Kidney (tissue), 13 donors: ENCODE measurements at regions not wholly inside any gene's neighbourhood (a gene's known extent, or its start where the extent isn't known, plus 50 kb on each side); places are given as distances from the start of the nearest gene placed in this dataset.

Source experiments
- DNase-seq, 5 donors: peaks; one replicate each; pipeline ENCODE4 v3.0.0-alpha.2; 2013 to 2020
- FAIRE-seq: peaks from 2 replicates; lab custom pipeline; 2012; peaks lifted over from hg19 to GRCh38; lab: Jason Lieb, UNC
- H3K27ac ChIP-seq, 2 donors: one replicate each; pipeline ENCODE4 v1.7.0; 2013; ENCODE audit warnings: low read depth in 2 of 2, low read length in 2 of 2, inconsistent platforms in 1 of 2
- H3K27me3 ChIP-seq: one replicate; pipeline ENCODE4 v1.7.1; 2013; ENCODE audit warnings: low read length, inconsistent platforms; ENCODE audit not compliant: control insufficient read depth, insufficient read depth
- H3K36me3 ChIP-seq, 3 donors: one replicate each; pipeline versions ENCODE4 v1.7.0 to v1.7.1; 2013; ENCODE audit warnings: low read length in 3 of 3, control low read depth in 1 of 3, inconsistent platforms in 1 of 3; ENCODE audit not compliant: insufficient read depth in 3 of 3, control insufficient read depth in 2 of 3
- H3K4me1 ChIP-seq, 3 donors: one replicate each; pipeline versions ENCODE4 v1.7.0 to v1.7.1; 2013; ENCODE audit warnings: low read length in 3 of 3, inconsistent platforms in 1 of 3, low read depth in 1 of 3; ENCODE audit not compliant: control insufficient read depth in 2 of 3, insufficient read depth in 2 of 3
- H3K4me3 ChIP-seq, 3 donors: one replicate each; pipeline versions ENCODE4 v1.7.0 to v1.8.1; 2013; ENCODE audit warnings: low read length in 3 of 3, control low read depth in 1 of 3, inconsistent platforms in 1 of 3
- H3K9ac ChIP-seq, 3 donors: one replicate each; pipeline versions ENCODE4 v1.7.0 to v1.7.1; 2013; ENCODE audit warnings: low read length in 3 of 3, control low read depth in 1 of 3, inconsistent platforms in 1 of 3
- H3K9me3 ChIP-seq, 3 donors: one replicate each; pipeline versions ENCODE4 v1.7.0 to v1.7.1; 2013; ENCODE audit warnings: low read length in 3 of 3, control low read depth in 1 of 3, inconsistent platforms in 1 of 3; ENCODE audit not compliant: control insufficient read depth in 2 of 3, insufficient read depth in 1 of 3
- CTCF ChIP-seq: IDR thresholded peaks from 3 replicates; pipeline ENCODE4 v1.5.1; 2012; ENCODE audit warnings: mild to moderate bottlenecking, moderate library complexity, borderline replicate concordance; ENCODE audit not compliant: insufficient read depth; ENCODE audit errors: extremely low read depth
- intact Hi-C: fragments of 100-400 bp; cut with DNase I; formaldehyde crosslinking; loops from one replicate; pipeline ENCODE4 v1.11.1; 2022
- donor health status: control.
- donor health status: control.
- donor health status: control.
- donor health status: control.
- donor health status: control.
- donor health status: DM: yes; HTN: yes; CAD: no.
- donor health status: Normal renal cell carcinoma (clear cell type).

GRCh38 chr11:92396133-92396532 lies 171.5 kb downstream of the FAT3 start:
- FAIRE-seq (no peak), DNase-seq (no peak)
- Histone ChIP-seq H3K4me1 (no peaks in the 10 kb centered on the region), H3K4me3 (no peak overlapping the region), H3K36me3 (no peaks in the 10 kb centered on the region), H3K9me3 (no peaks in the 10 kb centered on the region), H3K9ac (no peak overlapping the region), H3K27me3 (no peaks in the 10 kb centered on the region), H3K27ac (no peak overlapping the region)
- intact Hi-C loops = no loop called here
- no peak for TF ChIP-seq CTCF

GRCh38 chr11:92397221-92397755 lies 172.7 kb downstream of the FAT3 start:
- no peaks in the 10 kb centered on the region for H3K4me1 ChIP-seq
- intact Hi-C loops = no loop called here
- no peaks in the 10 kb centered on the region for H3K36me3 ChIP-seq
- H3K9ac ChIP-seq = no peak overlapping the region
- no peaks in the 10 kb centered on the region for H3K27me3 ChIP-seq
- no peak overlapping the region for H3K27ac ChIP-seq
- FAIRE-seq = no peak
- no peak for TF ChIP-seq CTCF
- H3K9me3 ChIP-seq = no peaks in the 10 kb centered on the region
- H3K4me3 ChIP-seq = no peak overlapping the region
- DNase-seq = no peak

- Histone ChIP-seq H3K9ac (no peak overlapping the region), H3K27me3 (no peaks in the 10 kb centered on the region), H3K27ac (no peak overlapping the region), H3K9me3 (no peaks in the 10 kb centered on the region), H3K4me1 (no peaks in the 10 kb centered on the region), H3K4me3 (no peak overlapping the region), H3K36me3 (no peaks in the 10 kb centered on the region)
- no peak for FAIRE-seq
- peak in 1 of 5 donors; percentile 20 for DNase-seq
- intact Hi-C loops = no loop called here
- no peak for TF ChIP-seq CTCF
Measured at GRCh38 chr11:92399705-92400104, 175.1 kb downstream of the FAT3 start.

DNA sequence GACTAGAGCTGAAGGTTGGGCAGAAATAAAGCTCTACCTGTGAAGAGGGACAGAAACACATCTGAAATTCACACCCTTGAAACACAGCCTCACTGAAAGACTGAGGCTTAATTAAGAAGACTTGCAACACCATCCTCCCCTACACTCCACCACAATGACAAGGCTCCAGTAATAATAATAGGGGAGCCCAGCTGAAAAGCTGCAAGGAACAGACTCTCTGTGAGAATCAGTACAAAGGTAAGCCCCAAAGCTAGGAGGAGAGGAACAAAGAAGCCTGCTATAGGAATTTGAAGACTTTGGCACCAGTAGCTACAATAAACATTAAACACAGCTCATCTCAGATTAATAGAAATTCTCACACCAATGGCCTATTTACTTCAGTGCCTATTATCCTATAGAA lies 176.9 kb downstream of the FAT3 start:
- TF ChIP-seq CTCF = no peak

More for the DNA sequence above, 176.9 kb downstream of the FAT3 start:
- Histone ChIP-seq H3K9ac (no peak overlapping the region), H3K4me1 (no peaks in the 10 kb centered on the region), H3K9me3 (no peaks in the 10 kb centered on the region), H3K4me3 (no peak overlapping the region), H3K27ac (no peak overlapping the region), H3K27me3 (no peaks in the 10 kb centered on the region), H3K36me3 (no peaks in the 10 kb centered on the region)
- intact Hi-C loops = no loop called here
- DNase-seq = no peak
- no peak for FAIRE-seq
